Panc1 (cell line): ENCODE measurements at regions not wholly inside any gene's neighbourhood (a gene's known extent, or its start where the extent isn't known, plus 50 kb on each side); places are given as distances from the start of the nearest gene placed in this dataset.

Experiments used
- ATAC-seq: fragments of 200-7000 bp; cut with Tn5 transposase; 2 replicates; pipeline ENCODE4 v1.9.1; 2020; ENCODE audit warnings: mild to moderate bottlenecking, moderate library complexity
- BruUV-seq: library from RNA; stranded (reverse); fragments of 400-500 nt; replicated peaks from 2 replicates; lab custom pipeline; 2021; lab: Mats Ljungman, UMichigan
- CTCF ChIA-PET: fragments of 300-600 bp; sonication (Branson Sonifier 250); formaldehyde crosslinking; loops from one replicate; lab custom pipeline; 2022; ENCODE audit warnings: antibody characterized with exemption; lab: Charles Lee
- POLR2A ChIA-PET: fragments of 300-600 bp; sonication (Branson Sonifier 250); formaldehyde crosslinking; loops from one replicate; lab custom pipeline; 2022; ENCODE audit warnings: antibody characterized with exemption; lab: Charles Lee
- DNase-seq: peaks from one replicate; pipeline ENCODE4 v3.0.0-alpha.2; 2010; ENCODE audit warnings: low read depth, low spot score
- H3K27ac ChIP-seq: 2 replicates; pipeline ENCODE4 v1.5.1; 2011; ENCODE audit warnings: mild to moderate bottlenecking, low read length, inconsistent platforms
- H3K27me3 ChIP-seq: fragments of 200-500 bp; sonication (Bioruptor generic); 2 replicates; pipeline ENCODE4 v1.6.0; 2014; ENCODE audit warnings: low read length, inconsistent platforms; ENCODE audit not compliant: control insufficient read depth, insufficient read depth
- H3K36me3 ChIP-seq: fragments of 200-500 bp; sonication (Bioruptor generic); 2 replicates; pipeline ENCODE4 v1.5.1; 2014; ENCODE audit warnings: inconsistent platforms, mild to moderate bottlenecking, low read length, moderate library complexity; ENCODE audit not compliant: control insufficient read depth, insufficient read depth
- H3K4me1 ChIP-seq: 2 replicates; pipeline ENCODE4 v1.5.1; 2011; ENCODE audit warnings: inconsistent platforms, mild to moderate bottlenecking, low read length, moderate library complexity; ENCODE audit not compliant: control insufficient read depth, insufficient read depth
- H3K4me3 ChIP-seq, 2 experiments: 2 replicates each; pipeline ENCODE4 v1.5.1; 2011 to 2012; ENCODE audit warnings: low read depth in 2 of 2, low read length in 2 of 2, mild to moderate bottlenecking in 2 of 2, inconsistent platforms in 1 of 2, moderate library complexity in 1 of 2
- H3K9me3 ChIP-seq: fragments of 200-500 bp; sonication (Bioruptor generic); 2 replicates; pipeline ENCODE4 v1.5.1; 2014; ENCODE audit warnings: low read depth, mild to moderate bottlenecking, inconsistent platforms, low read length, moderate library complexity; ENCODE audit not compliant: control insufficient read depth, insufficient read depth
- CTCF ChIP-seq: fragments of 450-650 bp; IDR thresholded peaks from 2 replicates; pipeline ENCODE4 v1.5.1; 2017; ENCODE audit warnings: mild to moderate bottlenecking
- POLR2AphosphoS5 ChIP-seq: IDR thresholded peaks from 2 replicates; pipeline ENCODE4 v1.6.1; 2012; ENCODE audit warnings: mild to moderate bottlenecking, low read depth, low read length, moderate library complexity
- SIN3A ChIP-seq: IDR thresholded peaks from 2 replicates; pipeline ENCODE4 v1.6.1; 2012; ENCODE audit warnings: low read depth, mild to moderate bottlenecking, low read length, moderate library complexity, borderline replicate concordance; ENCODE audit not compliant: insufficient read depth
- TCF7L2 ChIP-seq: IDR thresholded peaks from 2 replicates; pipeline ENCODE4 v1.6.1; 2011; ENCODE audit warnings: mild to moderate bottlenecking, low read depth, low read length, inconsistent platforms
- in situ Hi-C: cut with HindIII; loops from 2 replicates; pipeline ENCODE4 v1.10.0; 2016; ENCODE audit warnings: low sequenced_read_pairs, low pct_unique_long_range_greater_than_20kb
- intact Hi-C: fragments of 100-400 bp; cut with micrococcal nuclease; formaldehyde crosslinking; loops from one replicate; pipeline ENCODE4 v1.10.0; 2022; ENCODE audit not compliant: unreplicated experiment
- TF ChIP-seq, protein P1 (sequence below), 2 experiments: IDR thresholded peaks; 2 replicates each; pipeline ENCODE4 v1.6.1; 2011 to 2012; ENCODE audit warnings: low read depth in 2 of 2, control low read depth in 1 of 2, low read length in 1 of 2, mild to moderate bottlenecking in 1 of 2, moderate library complexity in 1 of 2; ENCODE audit not compliant: insufficient read depth in 1 of 2

GRCh38 chr2:117064021-117064420 lies 750.5 kb upstream of the DDX18 start:
- ChIA-PET POLR2A (no interaction called here), CTCF (no interaction called here)
- DNase-seq = no peak
- BruUV-seq = no TSS peak
- no peaks in the 10 kb centered on the region for H3K9me3 ChIP-seq
- in situ Hi-C loops (no loop called here), intact Hi-C loops (no loop called here)
- H3K27me3 ChIP-seq = no peaks in the 10 kb centered on the region
- ATAC-seq = no peak
- H3K36me3 ChIP-seq = no peaks in the 10 kb centered on the region
- no peaks in the 10 kb centered on the region for H3K4me1 ChIP-seq
- no peak overlapping the region for H3K4me3 ChIP-seq
- no peak overlapping the region for H3K27ac ChIP-seq
- TF ChIP-seq CTCF (no peak), TCF7L2 (no peak), POLR2AphosphoS5 (no peak), SIN3A (no peak)
- TF ChIP-seq, protein P1, sequence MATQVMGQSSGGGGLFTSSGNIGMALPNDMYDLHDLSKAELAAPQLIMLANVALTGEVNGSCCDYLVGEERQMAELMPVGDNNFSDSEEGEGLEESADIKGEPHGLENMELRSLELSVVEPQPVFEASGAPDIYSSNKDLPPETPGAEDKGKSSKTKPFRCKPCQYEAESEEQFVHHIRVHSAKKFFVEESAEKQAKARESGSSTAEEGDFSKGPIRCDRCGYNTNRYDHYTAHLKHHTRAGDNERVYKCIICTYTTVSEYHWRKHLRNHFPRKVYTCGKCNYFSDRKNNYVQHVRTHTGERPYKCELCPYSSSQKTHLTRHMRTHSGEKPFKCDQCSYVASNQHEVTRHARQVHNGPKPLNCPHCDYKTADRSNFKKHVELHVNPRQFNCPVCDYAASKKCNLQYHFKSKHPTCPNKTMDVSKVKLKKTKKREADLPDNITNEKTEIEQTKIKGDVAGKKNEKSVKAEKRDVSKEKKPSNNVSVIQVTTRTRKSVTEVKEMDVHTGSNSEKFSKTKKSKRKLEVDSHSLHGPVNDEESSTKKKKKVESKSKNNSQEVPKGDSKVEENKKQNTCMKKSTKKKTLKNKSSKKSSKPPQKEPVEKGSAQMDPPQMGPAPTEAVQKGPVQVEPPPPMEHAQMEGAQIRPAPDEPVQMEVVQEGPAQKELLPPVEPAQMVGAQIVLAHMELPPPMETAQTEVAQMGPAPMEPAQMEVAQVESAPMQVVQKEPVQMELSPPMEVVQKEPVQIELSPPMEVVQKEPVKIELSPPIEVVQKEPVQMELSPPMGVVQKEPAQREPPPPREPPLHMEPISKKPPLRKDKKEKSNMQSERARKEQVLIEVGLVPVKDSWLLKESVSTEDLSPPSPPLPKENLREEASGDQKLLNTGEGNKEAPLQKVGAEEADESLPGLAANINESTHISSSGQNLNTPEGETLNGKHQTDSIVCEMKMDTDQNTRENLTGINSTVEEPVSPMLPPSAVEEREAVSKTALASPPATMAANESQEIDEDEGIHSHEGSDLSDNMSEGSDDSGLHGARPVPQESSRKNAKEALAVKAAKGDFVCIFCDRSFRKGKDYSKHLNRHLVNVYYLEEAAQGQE (IDR thresholded peaks at IDR 0.05; ENCODE audit: insufficient read depth in 1 of 2, low read depth in 2 of 2, low read length in 1 of 2) = no peak

DNA sequence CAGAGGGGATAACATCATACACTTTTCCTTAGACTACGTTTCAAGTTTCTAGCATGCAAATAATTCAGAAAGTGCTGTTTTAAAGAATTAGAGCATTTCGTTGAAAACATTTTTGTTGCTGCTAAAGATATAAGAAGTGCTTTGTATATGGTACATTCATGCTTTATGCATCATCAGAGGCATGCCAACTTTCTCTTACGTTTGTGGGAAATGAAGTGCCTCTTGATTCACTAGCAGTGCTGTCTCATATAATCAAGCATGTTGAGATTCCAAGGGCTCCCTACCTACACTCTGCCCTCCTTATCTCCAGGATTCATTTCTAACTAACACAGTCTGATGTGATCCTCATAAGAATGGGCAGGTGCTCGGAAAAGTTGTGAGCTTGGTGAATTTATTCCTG lies 748.6 kb upstream of the DDX18 start:
- Histone ChIP-seq H3K4me3 (no peak overlapping the region), H3K27ac (no peak overlapping the region), H3K9me3 (no peaks in the 10 kb centered on the region), H3K27me3 (no peaks in the 10 kb centered on the region), H3K36me3 (no peaks in the 10 kb centered on the region), H3K4me1 (no peaks in the 10 kb centered on the region)
- DNase-seq (no peak), ATAC-seq (no peak)
- intact Hi-C loops (no loop called here), in situ Hi-C loops (no loop called here)
- TF ChIP-seq SIN3A (no peak), TCF7L2 (no peak), POLR2AphosphoS5 (no peak), CTCF (no peak)
- TF ChIP-seq, protein P1 (IDR thresholded peaks at IDR 0.05; ENCODE audit: insufficient read depth in 1 of 2, low read depth in 2 of 2, low read length in 1 of 2) = no peak
- POLR2A ChIA-PET = no interaction called here
- CTCF ChIA-PET = no interaction called here
- no TSS peak for BruUV-seq
